SK-N-SH (cell line): ENCODE measurements at regions not wholly inside any gene's neighbourhood (a gene's known extent, or its start where the extent isn't known, plus 50 kb on each side); places are given as distances from the start of the nearest gene placed in this dataset.

Source experiments
- CTCF ChIA-PET: fragments of 300-600, 350-600 bp; formaldehyde crosslinking; extraction: SDS; loops from one replicate; lab custom pipeline; 2021; lab: Yijun Ruan, JAX
- POLR2A ChIA-PET: fragments of 350-600 bp; sonication (Branson Sonifier 250); formaldehyde crosslinking; extraction: SDS; loops from one replicate; lab custom pipeline; 2020; ENCODE audit warnings: antibody characterized with exemption, inconsistent platforms; lab: Yijun Ruan, JAX
- DNase-seq: peaks from one replicate; pipeline ENCODE4 v3.0.0; 2012
- H2AFZ ChIP-seq: fragments of 200-600 bp; sonication (generic); 2 replicates; pipeline ENCODE4 v1.8.1; 2016; ENCODE audit warnings: antibody characterized with exemption, mild to moderate bottlenecking, low read depth
- H3F3A ChIP-seq: fragments of 200-600 bp; sonication (generic); replicated peaks from 2 replicates; pipeline ENCODE3; 2016; ENCODE audit warnings: antibody characterized with exemption, mild to moderate bottlenecking; ENCODE audit not compliant: insufficient read depth
- H3K27ac ChIP-seq, 2 experiments: fragments of 200-500 bp in 1 of 2; fragments of 200-600 bp in 1 of 2; sonication (Bioruptor generic) in 1 of 2; sonication (generic), shearing (Covaris generic) in 1 of 2; 2 replicates each; pipeline versions ENCODE4 v1.5.1 to v1.6.1; 2014 to 2016; ENCODE audit warnings: low read depth in 2 of 2, inconsistent platforms in 1 of 2, low read length in 1 of 2, mild to moderate bottlenecking in 1 of 2, mixed read lengths in 1 of 2
- H3K27me3 ChIP-seq: fragments of 200-600 bp; sonication (generic), shearing (Covaris generic); 2 replicates; pipeline ENCODE4 v1.6.1; 2016; ENCODE audit warnings: mixed run types; ENCODE audit not compliant: insufficient read depth
- H3K36me3 ChIP-seq, 2 experiments: fragments of 200-500 bp in 1 of 2; fragments of 200-600 bp in 1 of 2; sonication (Bioruptor generic) in 1 of 2; sonication (generic) in 1 of 2; replicated peaks in 1 of 2; 2 replicates each; pipeline versions ENCODE3 to v1.5.1; 2014 to 2016; ENCODE audit warnings: low read length in 1 of 2, mild to moderate bottlenecking in 1 of 2; ENCODE audit not compliant: insufficient read depth in 2 of 2, control insufficient read depth in 1 of 2
- H3K4me1 ChIP-seq, 2 experiments: fragments of 200-500 bp in 1 of 2; fragments of 200-600 bp in 1 of 2; sonication (Bioruptor generic) in 1 of 2; sonication (generic), shearing (Covaris generic) in 1 of 2; 2 replicates each; pipeline versions ENCODE4 v1.5.1 to v1.6.1; 2014 to 2016; ENCODE audit warnings: low read depth in 1 of 2, low read length in 1 of 2, mixed run types in 1 of 2; ENCODE audit not compliant: insufficient read depth in 2 of 2, control insufficient read depth in 1 of 2
- H3K4me2 ChIP-seq: fragments of 200-600 bp; sonication (generic), shearing (Covaris generic); 2 replicates; pipeline ENCODE4 v1.6.1; 2017; ENCODE audit warnings: mixed run types
- H3K4me3 ChIP-seq, 2 experiments: fragments of 200-500 bp in 1 of 2; fragments of 200-600 bp in 1 of 2; sonication (Bioruptor generic) in 1 of 2; sonication (generic), shearing (Covaris generic) in 1 of 2; 2 replicates each; pipeline versions ENCODE4 v1.5.1 to v1.8.1; 2014 to 2016; ENCODE audit warnings: low read depth in 2 of 2, inconsistent platforms in 1 of 2, low read length in 1 of 2, mild to moderate bottlenecking in 1 of 2, mixed read lengths in 1 of 2, moderate library complexity in 1 of 2
- H3K79me2 ChIP-seq: fragments of 200-600 bp; sonication (generic); 2 replicates; pipeline ENCODE4 v1.8.1; 2017; ENCODE audit warnings: mild to moderate bottlenecking; ENCODE audit not compliant: insufficient read depth
- H3K9ac ChIP-seq: fragments of 200-600 bp; sonication (generic); 2 replicates; pipeline ENCODE4 v1.6.1; 2017; ENCODE audit warnings: mixed run types
- H3K9me2 ChIP-seq: fragments of 200-600 bp; sonication (generic); 2 replicates; pipeline ENCODE4 v1.6.1; 2017; ENCODE audit warnings: mixed run types
- H3K9me3 ChIP-seq: fragments of 200-600 bp; sonication (generic); 2 replicates; pipeline ENCODE4 v1.6.1; 2017; ENCODE audit warnings: mixed run types, mild to moderate bottlenecking, moderate library complexity
- H4K20me1 ChIP-seq: fragments of 200-600 bp; sonication (generic); 2 replicates; pipeline ENCODE4 v1.6.1; 2017; ENCODE audit warnings: mild to moderate bottlenecking, mixed run types; ENCODE audit not compliant: insufficient read depth
- CTCF ChIP-seq: fragments of 200-600 bp; sonication (generic); IDR thresholded peaks from 2 replicates; pipeline ENCODE4 v1.6.1; 2017; ENCODE audit warnings: antibody characterized with exemption, mild to moderate bottlenecking, moderate library complexity
- EZH2phosphoT487 ChIP-seq: fragments of 200-600 bp; sonication (generic); IDR thresholded peaks from 2 replicates; pipeline ENCODE4 v1.6.1; 2017; ENCODE audit warnings: low read depth, mixed run types, mild to moderate bottlenecking, antibody characterized with exemption, moderate library complexity, borderline replicate concordance
- FOXJ3 ChIP-seq: sonication (generic); formaldehyde crosslinking; IDR thresholded peaks from 2 replicates; pipeline ENCODE4 v1.5.1; 2020; ENCODE audit warnings: mild to moderate bottlenecking, missing genetic modification reagents
- GABPA ChIP-seq: IDR thresholded peaks from 2 replicates; pipeline ENCODE4 v1.4.0; 2012; ENCODE audit warnings: low read depth, mild to moderate bottlenecking
- GATA2 ChIP-seq: sonication (generic); formaldehyde crosslinking; IDR thresholded peaks from 2 replicates; pipeline ENCODE4 v1.5.0; 2020; ENCODE audit warnings: mild to moderate bottlenecking, missing genetic modification reagents
- MEF2A ChIP-seq: IDR thresholded peaks from 2 replicates; pipeline ENCODE4 v1.4.0; 2012; ENCODE audit warnings: low read depth, borderline replicate concordance
- MXI1 ChIP-seq: IDR thresholded peaks from 2 replicates; pipeline ENCODE4 v1.6.1; 2012; ENCODE audit warnings: mild to moderate bottlenecking, low read depth, low read length, improper control_type of control experiment
- NFIC ChIP-seq: IDR thresholded peaks from 2 replicates; pipeline ENCODE4 v1.4.0; 2012; ENCODE audit warnings: borderline replicate concordance
- PBX3 ChIP-seq: IDR thresholded peaks from 2 replicates; pipeline ENCODE4; 2012
- RCOR1 ChIP-seq: fragments of 150-350 bp; IDR thresholded peaks from 2 replicates; pipeline ENCODE4 v1.6.1; 2017; ENCODE audit warnings: antibody characterized with exemption, low read length
- REST ChIP-seq: IDR thresholded peaks from 2 replicates; pipeline ENCODE4 v1.6.1; 2012; ENCODE audit warnings: mild to moderate bottlenecking, low read depth, low read length, moderate library complexity
- YY1 ChIP-seq: IDR thresholded peaks from 2 replicates; pipeline ENCODE4 v1.4.0; 2012; ENCODE audit warnings: low read depth, mild to moderate bottlenecking
- ZBTB33 ChIP-seq: IDR thresholded peaks from 2 replicates; pipeline ENCODE4 v1.4.0; 2012; ENCODE audit warnings: low read depth, borderline replicate concordance
- WGBS: methylation state at CpG from one replicate; pipeline ENCODE4 v1.1.6; 2017; ENCODE audit warnings: low lambda C conversion rate; 5-methylcytosine and 5-hydroxymethylcytosine counted together
- TF ChIP-seq, protein P1 (sequence below): fragments of 150-350 bp; IDR thresholded peaks from 2 replicates; pipeline ENCODE4 v1.6.1; 2017; ENCODE audit warnings: antibody characterized with exemption, low read length, low read depth, borderline replicate concordance
- TF ChIP-seq, protein P2 (sequence below): IDR thresholded peaks from 2 replicates; pipeline ENCODE4 v1.4.0; 2012; ENCODE audit warnings: low read depth

DNA sequence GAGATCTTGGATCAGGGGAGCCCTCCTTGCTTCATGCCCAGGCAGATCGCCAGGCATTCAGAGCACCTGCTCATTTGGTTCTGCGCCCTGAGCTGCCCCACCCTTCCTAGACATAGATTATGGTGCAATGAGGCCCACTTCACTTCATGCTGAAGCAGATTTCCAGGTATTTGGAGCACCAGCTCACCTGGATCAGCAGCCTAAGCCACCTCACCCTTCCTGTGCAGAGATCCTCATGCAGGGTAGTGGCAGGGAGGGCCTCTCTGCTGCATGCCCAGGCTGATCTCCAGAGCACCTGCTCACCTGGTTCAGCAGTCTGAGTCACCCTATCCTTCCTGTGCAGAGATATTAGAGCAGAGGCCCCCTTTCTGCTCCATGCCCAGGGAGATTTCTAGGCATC is 1966.1 kb downstream of the PCDH9 start:
- no peaks in the 10 kb centered on the region for H3K79me2 ChIP-seq
- peaks cover 0 to 4% of the 10 kb centered on the region in 2 experiments; a peak in 1 of 4 replicates for H3K4me1 ChIP-seq
- DNase-seq = no peak
- 76% methylated on average over 2 of the region's 2 CpGs for WGBS
- H2AFZ ChIP-seq = no peak overlapping the region
- H3K9me2 ChIP-seq = no peaks in the 10 kb centered on the region; the same call in 1 of the 2 replicates
- no peaks in the 10 kb centered on the region for H3K36me3 ChIP-seq
- H3K4me2 ChIP-seq = no peak overlapping the region
- no peaks in the 10 kb centered on the region for H4K20me1 ChIP-seq
- H3K27ac ChIP-seq = no peak overlapping the region
- ChIA-PET CTCF (no interaction called here), POLR2A (no interaction called here)
- H3K27me3 ChIP-seq = no peaks in the 10 kb centered on the region
- H3F3A ChIP-seq = no peaks in the 10 kb centered on the region
- no peaks in the 10 kb centered on the region for H3K9me3 ChIP-seq
- TF ChIP-seq GATA2 (CRISPR knock-in tag) (no peak), REST (no peak), EZH2phosphoT487 (no peak), GABPA (no peak), MXI1 (no peak)
- TF ChIP-seq, protein P1, sequence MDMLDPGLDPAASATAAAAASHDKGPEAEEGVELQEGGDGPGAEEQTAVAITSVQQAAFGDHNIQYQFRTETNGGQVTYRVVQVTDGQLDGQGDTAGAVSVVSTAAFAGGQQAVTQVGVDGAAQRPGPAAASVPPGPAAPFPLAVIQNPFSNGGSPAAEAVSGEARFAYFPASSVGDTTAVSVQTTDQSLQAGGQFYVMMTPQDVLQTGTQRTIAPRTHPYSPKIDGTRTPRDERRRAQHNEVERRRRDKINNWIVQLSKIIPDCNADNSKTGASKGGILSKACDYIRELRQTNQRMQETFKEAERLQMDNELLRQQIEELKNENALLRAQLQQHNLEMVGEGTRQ = no peak
- TF ChIP-seq, protein P2, sequence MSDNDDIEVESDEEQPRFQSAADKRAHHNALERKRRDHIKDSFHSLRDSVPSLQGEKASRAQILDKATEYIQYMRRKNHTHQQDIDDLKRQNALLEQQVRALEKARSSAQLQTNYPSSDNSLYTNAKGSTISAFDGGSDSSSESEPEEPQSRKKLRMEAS = no peak
- H3K9ac ChIP-seq = no peak overlapping the region
- H3K4me3 ChIP-seq = no peak overlapping the region

DNA sequence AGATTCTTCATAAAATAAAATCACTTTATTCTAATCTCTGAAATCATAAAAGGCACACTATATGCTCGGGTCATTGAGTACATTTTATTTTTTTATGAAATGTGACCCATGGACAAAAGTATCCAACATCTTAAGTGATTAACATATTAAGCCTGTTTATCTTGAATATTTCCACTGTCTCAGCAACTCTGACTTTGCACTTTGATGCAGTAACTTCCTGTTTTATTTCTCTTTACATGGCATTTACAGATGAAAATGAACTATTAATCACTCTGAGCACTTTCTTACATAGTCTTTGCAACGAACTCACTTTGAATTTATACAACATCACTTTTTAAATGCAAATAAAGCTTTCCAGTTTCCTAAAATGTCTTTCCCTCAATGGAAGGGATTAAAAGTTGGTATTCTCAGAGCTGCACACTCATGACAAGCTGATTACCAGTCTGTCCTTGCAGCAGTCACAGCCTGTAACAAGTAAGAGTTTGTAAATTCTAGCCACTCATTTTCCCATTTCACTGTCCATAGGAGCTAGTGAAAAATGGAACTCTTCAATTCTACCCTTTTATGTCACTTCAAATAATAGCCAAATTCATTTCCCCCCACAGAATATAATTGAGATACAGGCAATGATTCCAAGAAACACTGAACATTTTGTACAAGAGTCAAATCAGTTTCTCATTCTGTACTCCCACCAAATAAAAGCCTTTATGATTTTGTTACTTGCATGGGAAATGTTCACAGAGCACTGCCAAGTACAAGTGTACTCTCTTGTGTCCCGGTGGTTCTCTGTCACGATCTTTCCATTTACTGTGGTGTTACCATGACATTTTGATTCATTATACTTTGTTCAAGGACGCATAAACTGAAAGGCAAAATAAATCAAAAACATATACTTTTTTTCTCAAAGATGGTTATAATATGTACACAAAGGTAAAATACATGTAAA is 1968.9 kb downstream of the PCDH9 start:
- CTCF ChIA-PET = no interaction called here
- Histone ChIP-seq H3K9me3 (no peaks in the 10 kb centered on the region), H2AFZ (peak overlapping the region; percentile 83), H3K9me2 (no peaks in the 10 kb centered on the region; the same call in 1 of the 2 replicates), H3K4me1 (peaks cover 0 to 4% of the 10 kb centered on the region in 2 experiments; a peak in 1 of 4 replicates), H4K20me1 (no peaks in the 10 kb centered on the region), H3K4me2 (no peak overlapping the region), H3K4me3 (no peak overlapping the region), H3K27me3 (no peaks in the 10 kb centered on the region), H3K36me3 (no peaks in the 10 kb centered on the region), H3K79me2 (no peaks in the 10 kb centered on the region), H3F3A (no peaks in the 10 kb centered on the region), H3K9ac (no peak overlapping the region), H3K27ac (no peak overlapping the region)
- 85% methylated on average over 5 of the region's 5 CpGs for WGBS
- POLR2A ChIA-PET = no interaction called here
- no peak for DNase-seq
- TF ChIP-seq MEF2A = no peak
- no peak for TF ChIP-seq YY1
- no peak for TF ChIP-seq ZBTB33
- TF ChIP-seq PBX3 = no peak
- TF ChIP-seq GABPA = no peak
- TF ChIP-seq RCOR1 = no peak
- TF ChIP-seq NFIC = no peak
- TF ChIP-seq CTCF = no peak
- no peak for TF ChIP-seq FOXJ3 (CRISPR knock-in tag)
